IPS DF 4.7 (cell line): ENCODE measurements at regions not wholly inside any gene's neighbourhood (a gene's known extent, or its start where the extent isn't known, plus 50 kb on each side); places are given as distances from the start of the nearest gene placed in this dataset.

Experiments
- DNase-seq: peaks from one replicate; pipeline ENCODE4 v3.0.0-alpha.2; 2013; ENCODE audit warnings: low spot score; ENCODE audit errors: extremely low read depth

- no peak for DNase-seq
Measured at GRCh38 chr14:99079061-99079727, 192.8 kb downstream of the BCL11B start.

GRCh38 chr14:99080306-99080705 is 191.7 kb downstream of the BCL11B start:
- DNase-seq = no peak

GRCh38 chr14:99081156-99081765 is 190.7 kb downstream of the BCL11B start:
- no peak for DNase-seq

GRCh38 chr14:99081880-99082279 is 190.1 kb downstream of the BCL11B start:
- DNase-seq = no peak

- no peak for DNase-seq
Measured at GRCh38 chr14:99093532-99094517, 178.2 kb downstream of the BCL11B start.

GRCh38 chr14:99094901-99095300 is 177.1 kb downstream of the BCL11B start:
- no peak for DNase-seq

GRCh38 chr14:99095369-99095768 is 176.6 kb downstream of the BCL11B start:
- no peak for DNase-seq

GRCh38 chr14:99098199-99098598 is 173.8 kb downstream of the BCL11B start:
- DNase-seq = no peak

- no peak for DNase-seq
Measured at GRCh38 chr14:99099051-99099787, 172.8 kb downstream of the BCL11B start.

- no peak for DNase-seq
Measured at GRCh38 chr14:99100497-99101270, 171.3 kb downstream of the BCL11B start.

- DNase-seq = no peak
Measured at GRCh38 chr14:99101855-99102461, 170.0 kb downstream of the BCL11B start.

GRCh38 chr14:99116741-99117295 is 155.2 kb downstream of the BCL11B start:
- DNase-seq = no peak

GRCh38 chr14:99117671-99118045 is 154.3 kb downstream of the BCL11B start:
- no peak for DNase-seq

- DNase-seq = no peak
Measured at GRCh38 chr14:99118046-99118721, 153.8 kb downstream of the BCL11B start.

GRCh38 chr14:99118946-99119345 is 153.1 kb downstream of the BCL11B start:
- no peak for DNase-seq
